ENCODE measurements at regions not wholly inside any gene's neighbourhood (a gene's known extent, or its start where the extent isn't known, plus 50 kb on each side); places are given as distances from the start of the nearest gene placed in this dataset.

DNA sequence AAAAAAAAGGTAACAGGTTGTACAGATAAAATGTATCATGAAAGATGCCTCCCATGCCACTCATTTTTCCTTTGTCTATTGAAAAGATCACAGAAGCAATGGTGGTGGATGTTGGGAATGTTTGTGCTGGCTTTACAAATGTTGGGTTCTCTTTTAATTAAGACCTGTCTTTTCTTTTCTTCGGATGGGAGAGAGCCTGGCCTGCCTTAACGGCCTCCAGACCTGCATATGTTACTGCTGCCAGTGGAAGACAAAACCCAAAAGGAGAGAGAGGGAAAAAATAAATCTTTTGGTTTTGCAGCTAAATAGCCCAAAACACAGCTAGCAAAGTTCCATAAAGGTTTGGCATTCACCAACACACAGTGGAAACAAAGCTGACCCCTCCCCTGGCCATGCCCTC is 50.5 kb upstream of the FZD7 start:
- no peak for ATAC-seq

DNA sequence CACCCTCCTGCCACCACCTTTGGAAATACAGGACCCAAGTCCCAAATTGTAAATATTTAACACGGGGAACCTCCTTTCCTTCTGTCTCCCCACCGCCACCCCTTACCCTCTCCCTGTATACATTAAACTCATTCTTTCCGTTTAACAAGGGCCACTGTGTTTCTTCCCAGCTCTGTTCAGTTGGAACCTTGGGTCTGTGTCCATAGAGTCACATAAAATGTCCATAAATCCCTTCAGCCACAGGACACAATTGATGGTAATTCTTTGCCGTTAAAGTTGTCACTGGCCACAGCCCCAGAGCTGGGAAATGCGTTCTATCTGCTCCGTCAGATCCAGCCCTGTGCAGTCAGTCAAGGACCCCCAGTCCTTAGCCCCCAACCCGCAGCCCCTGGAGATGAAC is 49.9 kb upstream of the FZD7 start:
- ATAC-seq (no peak), DNase-seq (no peak)
- peaks cover 4% of the 10 kb centered on the region for H3K27me3 Mint-ChIP-seq
- no peak overlapping the region for H3K27ac Mint-ChIP-seq
- H3K9me3 Mint-ChIP-seq: no peaks in the 10 kb centered on the region
- no peaks in the 10 kb centered on the region for H3K36me3 Mint-ChIP-seq (ENCODE audit: low read depth)
- TF ChIP-seq, protein P1, sequence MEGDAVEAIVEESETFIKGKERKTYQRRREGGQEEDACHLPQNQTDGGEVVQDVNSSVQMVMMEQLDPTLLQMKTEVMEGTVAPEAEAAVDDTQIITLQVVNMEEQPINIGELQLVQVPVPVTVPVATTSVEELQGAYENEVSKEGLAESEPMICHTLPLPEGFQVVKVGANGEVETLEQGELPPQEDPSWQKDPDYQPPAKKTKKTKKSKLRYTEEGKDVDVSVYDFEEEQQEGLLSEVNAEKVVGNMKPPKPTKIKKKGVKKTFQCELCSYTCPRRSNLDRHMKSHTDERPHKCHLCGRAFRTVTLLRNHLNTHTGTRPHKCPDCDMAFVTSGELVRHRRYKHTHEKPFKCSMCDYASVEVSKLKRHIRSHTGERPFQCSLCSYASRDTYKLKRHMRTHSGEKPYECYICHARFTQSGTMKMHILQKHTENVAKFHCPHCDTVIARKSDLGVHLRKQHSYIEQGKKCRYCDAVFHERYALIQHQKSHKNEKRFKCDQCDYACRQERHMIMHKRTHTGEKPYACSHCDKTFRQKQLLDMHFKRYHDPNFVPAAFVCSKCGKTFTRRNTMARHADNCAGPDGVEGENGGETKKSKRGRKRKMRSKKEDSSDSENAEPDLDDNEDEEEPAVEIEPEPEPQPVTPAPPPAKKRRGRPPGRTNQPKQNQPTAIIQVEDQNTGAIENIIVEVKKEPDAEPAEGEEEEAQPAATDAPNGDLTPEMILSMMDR (IDR thresholded peaks at IDR 0.05): no peak
- H3K4me1 Mint-ChIP-seq (ENCODE audit: low read depth): peaks cover 3% of the 10 kb centered on the region
- intact Hi-C loops (cut with micrococcal nuclease): no loop called here
- ChIA-PET POLR2A (interaction anchor here (0.7 kb wide), 1 partner anchor 156 kb away, joined by 3 read pairs; no protein-coding TSS in a partner anchor), CTCF (no interaction called here)
- no peak overlapping the region for H3K4me3 Mint-ChIP-seq

More for the DNA sequence above, 50.5 kb upstream of the FZD7 start:
- Mint-ChIP-seq H3K4me3 (no peak overlapping the region), H3K27ac (no peak overlapping the region), H3K4me1 (ENCODE audit: low read depth) (peaks cover 3% of the 10 kb centered on the region), H3K36me3 (ENCODE audit: low read depth) (no peaks in the 10 kb centered on the region), H3K9me3 (no peaks in the 10 kb centered on the region), H3K27me3 (peaks cover 4% of the 10 kb centered on the region)
- ChIA-PET POLR2A (interaction anchor here (0.7 kb wide), 1 partner anchor 156 kb away, joined by 3 read pairs; no protein-coding TSS in a partner anchor), CTCF (no interaction called here)
- intact Hi-C loops (cut with micrococcal nuclease): no loop called here
- TF ChIP-seq, protein P1 (IDR thresholded peaks at IDR 0.05): no peak
- no peak for DNase-seq

Measured in activated CD8-positive, alpha-beta T cell treated with anti-CD3 and anti-CD28 coated beads for 36 hours (primary cell).